SK-N-SH (cell line): ENCODE measurements at regions not wholly inside any gene's neighbourhood (a gene's known extent, or its start where the extent isn't known, plus 50 kb on each side); places are given as distances from the start of the nearest gene placed in this dataset.

Experiments used
- JUND ChIP-seq: IDR thresholded peaks from 2 replicates; pipeline ENCODE4 v1.4.0; 2012
- SMC3 ChIP-seq: IDR thresholded peaks from 2 replicates; pipeline ENCODE4 v1.6.1; 2012; ENCODE audit warnings: low read depth, low read length, improper control_type of control experiment
- TCF12 ChIP-seq: IDR thresholded peaks from 2 replicates; pipeline ENCODE4 v1.4.0; 2012
- TEAD4 ChIP-seq: IDR thresholded peaks from 2 replicates; pipeline ENCODE4 v1.4.0; 2012; ENCODE audit warnings: mild to moderate bottlenecking, borderline replicate concordance; ENCODE audit not compliant: insufficient read depth
- TF ChIP-seq, protein P1 (sequence below): fragments of 200-600 bp; sonication (generic); IDR thresholded peaks from 2 replicates; pipeline ENCODE4 v1.6.1; 2017; ENCODE audit warnings: antibody characterized with exemption, mild to moderate bottlenecking, moderate library complexity
- TF ChIP-seq, protein P2 (sequence below): IDR thresholded peaks from 2 replicates; pipeline ENCODE4 v1.4.0; 2012; ENCODE audit warnings: low read depth, borderline replicate concordance

DNA sequence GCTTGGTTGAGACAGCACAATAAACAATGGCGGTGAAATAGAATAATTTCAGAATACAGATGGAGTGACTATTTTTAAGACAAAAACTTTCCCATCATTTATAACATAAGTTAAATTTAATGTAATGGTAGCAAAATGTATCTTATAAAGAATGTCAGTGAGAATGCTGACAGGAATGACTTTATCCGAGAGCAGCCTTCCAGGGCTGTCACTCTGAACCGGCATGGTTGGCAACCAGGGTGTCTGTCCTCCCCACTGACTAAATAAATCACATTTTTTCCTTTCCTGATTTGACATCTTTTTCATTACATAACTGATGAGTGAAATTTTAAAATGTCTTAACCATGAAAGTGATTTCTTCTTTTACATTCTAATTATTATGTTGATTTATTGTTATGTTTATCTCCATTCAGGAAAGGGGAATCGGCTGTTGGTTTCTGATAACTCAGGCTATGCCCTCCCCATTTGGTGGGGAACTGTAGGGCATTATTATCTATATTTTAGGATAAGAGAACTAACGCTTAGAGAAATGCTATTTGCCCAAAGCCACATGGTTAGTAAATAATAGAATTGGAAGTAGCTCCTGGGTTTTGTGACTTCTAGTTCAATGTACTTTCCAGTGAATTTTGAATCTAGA is 109.2 kb upstream of the OGFRL1 start:
- TF ChIP-seq, protein P1, sequence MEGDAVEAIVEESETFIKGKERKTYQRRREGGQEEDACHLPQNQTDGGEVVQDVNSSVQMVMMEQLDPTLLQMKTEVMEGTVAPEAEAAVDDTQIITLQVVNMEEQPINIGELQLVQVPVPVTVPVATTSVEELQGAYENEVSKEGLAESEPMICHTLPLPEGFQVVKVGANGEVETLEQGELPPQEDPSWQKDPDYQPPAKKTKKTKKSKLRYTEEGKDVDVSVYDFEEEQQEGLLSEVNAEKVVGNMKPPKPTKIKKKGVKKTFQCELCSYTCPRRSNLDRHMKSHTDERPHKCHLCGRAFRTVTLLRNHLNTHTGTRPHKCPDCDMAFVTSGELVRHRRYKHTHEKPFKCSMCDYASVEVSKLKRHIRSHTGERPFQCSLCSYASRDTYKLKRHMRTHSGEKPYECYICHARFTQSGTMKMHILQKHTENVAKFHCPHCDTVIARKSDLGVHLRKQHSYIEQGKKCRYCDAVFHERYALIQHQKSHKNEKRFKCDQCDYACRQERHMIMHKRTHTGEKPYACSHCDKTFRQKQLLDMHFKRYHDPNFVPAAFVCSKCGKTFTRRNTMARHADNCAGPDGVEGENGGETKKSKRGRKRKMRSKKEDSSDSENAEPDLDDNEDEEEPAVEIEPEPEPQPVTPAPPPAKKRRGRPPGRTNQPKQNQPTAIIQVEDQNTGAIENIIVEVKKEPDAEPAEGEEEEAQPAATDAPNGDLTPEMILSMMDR = no peak
- no peak for TF ChIP-seq JUND
- TF ChIP-seq TEAD4 = no peak
- TF ChIP-seq, protein P2, sequence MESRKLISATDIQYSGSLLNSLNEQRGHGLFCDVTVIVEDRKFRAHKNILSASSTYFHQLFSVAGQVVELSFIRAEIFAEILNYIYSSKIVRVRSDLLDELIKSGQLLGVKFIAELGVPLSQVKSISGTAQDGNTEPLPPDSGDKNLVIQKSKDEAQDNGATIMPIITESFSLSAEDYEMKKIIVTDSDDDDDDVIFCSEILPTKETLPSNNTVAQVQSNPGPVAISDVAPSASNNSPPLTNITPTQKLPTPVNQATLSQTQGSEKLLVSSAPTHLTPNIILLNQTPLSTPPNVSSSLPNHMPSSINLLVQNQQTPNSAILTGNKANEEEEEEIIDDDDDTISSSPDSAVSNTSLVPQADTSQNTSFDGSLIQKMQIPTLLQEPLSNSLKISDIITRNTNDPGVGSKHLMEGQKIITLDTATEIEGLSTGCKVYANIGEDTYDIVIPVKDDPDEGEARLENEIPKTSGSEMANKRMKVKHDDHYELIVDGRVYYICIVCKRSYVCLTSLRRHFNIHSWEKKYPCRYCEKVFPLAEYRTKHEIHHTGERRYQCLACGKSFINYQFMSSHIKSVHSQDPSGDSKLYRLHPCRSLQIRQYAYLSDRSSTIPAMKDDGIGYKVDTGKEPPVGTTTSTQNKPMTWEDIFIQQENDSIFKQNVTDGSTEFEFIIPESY = no peak
- TF ChIP-seq TCF12 = no peak
- no peak for TF ChIP-seq SMC3
